Aorta (tissue), 5 donors: ENCODE measurements at regions not wholly inside any gene's neighbourhood (a gene's known extent, or its start where the extent isn't known, plus 50 kb on each side); places are given as distances from the start of the nearest gene placed in this dataset.

Experiments used
- ATAC-seq: fragments of 200-7000 bp; cut with Tn5 transposase; one replicate; pipeline ENCODE4 v1.9.1; 2022; ENCODE audit warnings: moderate library complexity; ENCODE audit not compliant: low FRiP score
- DNase-seq, 2 donors: peaks; one replicate each; pipeline ENCODE4 v3.0.0-alpha.2; 2020
- H3K27ac ChIP-seq, 2 donors: one replicate each; pipeline ENCODE4 v1.5.1; 2013; ENCODE audit warnings: low read length in 2 of 2, mild to moderate bottlenecking in 2 of 2, moderate library complexity in 2 of 2, control low read depth in 1 of 2, inconsistent platforms in 1 of 2, low read depth in 1 of 2
- H3K27me3 ChIP-seq, 2 donors: one replicate each; pipeline ENCODE4 v1.6.1; 2013; ENCODE audit warnings: control low read depth in 1 of 2, low read length in 1 of 2, mild to moderate bottlenecking in 1 of 2, moderate library complexity in 1 of 2; ENCODE audit not compliant: insufficient read depth in 2 of 2, control insufficient read depth in 1 of 2
- H3K36me3 ChIP-seq, 2 donors: one replicate each; pipeline ENCODE4 v1.6.1; 2013; ENCODE audit warnings: control low read depth in 1 of 2, low read length in 1 of 2, mild to moderate bottlenecking in 1 of 2; ENCODE audit not compliant: insufficient read depth in 2 of 2, control insufficient read depth in 1 of 2
- H3K4me1 ChIP-seq, 2 donors: one replicate each; pipeline ENCODE4 v1.6.1; 2013; ENCODE audit warnings: low read length in 2 of 2, control low read depth in 1 of 2, mild to moderate bottlenecking in 1 of 2, moderate library complexity in 1 of 2; ENCODE audit not compliant: insufficient read depth in 2 of 2, control insufficient read depth in 1 of 2
- H3K4me3 ChIP-seq, 2 donors: one replicate each; pipeline ENCODE4 v1.5.1; 2013; ENCODE audit warnings: low read length in 2 of 2, control low read depth in 1 of 2, mild to moderate bottlenecking in 1 of 2
- H3K9me3 ChIP-seq: one replicate; pipeline ENCODE4 v1.6.1; 2013; ENCODE audit warnings: mild to moderate bottlenecking, low read length; ENCODE audit not compliant: control insufficient read depth
- WGBS, 2 donors: extraction: QIAGEN DNeasy Blood & Tissue Kit; methylation state at CpG; one replicate each; pipeline ENCODE4 v1.1.7; 2013; 5-methylcytosine and 5-hydroxymethylcytosine counted together
- intact Hi-C, 2 donors: fragments of 100-400 bp; cut with DNase I; formaldehyde crosslinking; loops; one replicate each; pipeline versions ENCODE4 v1.14.2 to v1.15.0; 2022
- donor health status: healthy with polysubstance abuse.
- donor health status: Bipolar disorder and iron deficiency.
- donor health status: DM: no; HTN: no; CAD: no.
- donor health status: DM: no; HTN: no; CAD: no.
- donor health status: DM: yes; HTN: yes; CAD: no.

GRCh38 chr11:22041039-22041438 is 151.8 kb upstream of the ANO5 start:
- WGBS, 2 donors, result 47 to 49% methylated on average over 2 of the region's 2 CpGs

DNA sequence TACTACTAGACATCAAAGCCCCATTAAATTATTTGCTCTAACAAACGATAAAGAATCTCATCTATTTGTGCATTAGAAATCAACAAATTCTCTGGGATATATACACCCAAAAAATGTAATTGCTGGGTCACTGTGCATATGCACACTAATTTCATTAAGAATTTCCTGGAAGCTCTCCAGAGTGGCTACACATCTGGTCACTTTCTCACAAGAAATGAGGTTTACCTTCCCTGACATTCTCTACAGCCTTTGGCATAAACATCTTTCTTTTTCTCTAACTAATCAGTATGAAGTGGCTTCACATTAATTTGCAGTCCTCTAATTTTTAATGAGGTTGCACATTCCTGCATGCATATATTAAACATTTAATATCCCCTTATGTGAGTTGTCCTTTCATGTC is 150.8 kb upstream of the ANO5 start:
- intact Hi-C loops, result no loop called here

More at GRCh38 chr11:22041039-22041438, 151.8 kb upstream of the ANO5 start:
- Histone ChIP-seq H3K27me3 (no peaks in the 10 kb centered on the region), H3K4me1 (no peaks in the 10 kb centered on the region), H3K36me3 (no peaks in the 10 kb centered on the region), H3K4me3 (no peak overlapping the region), H3K9me3 (no peaks in the 10 kb centered on the region), H3K27ac (no peak overlapping the region)
- DNase-seq (no peak), ATAC-seq (no peak)
- intact Hi-C loops, result no loop called here

GRCh38 chr11:22044126-22044525 is 148.8 kb upstream of the ANO5 start:
- no peaks in the 10 kb centered on the region for H3K27me3 ChIP-seq
- WGBS, 2 donors, result 84 to 88% methylated on average over 4 of the region's 4 CpGs
- H3K4me3 ChIP-seq, result no peak overlapping the region
- H3K4me1 ChIP-seq, result no peaks in the 10 kb centered on the region
- no peaks in the 10 kb centered on the region for H3K36me3 ChIP-seq
- intact Hi-C loops, result no loop called here
- no peaks in the 10 kb centered on the region for H3K9me3 ChIP-seq
- no peak for DNase-seq
- H3K27ac ChIP-seq, result no peak overlapping the region
- ATAC-seq, result no peak

More for the DNA sequence above, 150.8 kb upstream of the ANO5 start:
- DNase-seq, result no peak
- ATAC-seq, result no peak
- Histone ChIP-seq H3K9me3 (no peaks in the 10 kb centered on the region), H3K36me3 (no peaks in the 10 kb centered on the region), H3K4me1 (no peaks in the 10 kb centered on the region), H3K4me3 (no peak overlapping the region), H3K27ac (no peak overlapping the region), H3K27me3 (no peaks in the 10 kb centered on the region)
- 88 to 91% methylated on average over 1 of the region's 1 CpG for WGBS, 2 donors

DNA sequence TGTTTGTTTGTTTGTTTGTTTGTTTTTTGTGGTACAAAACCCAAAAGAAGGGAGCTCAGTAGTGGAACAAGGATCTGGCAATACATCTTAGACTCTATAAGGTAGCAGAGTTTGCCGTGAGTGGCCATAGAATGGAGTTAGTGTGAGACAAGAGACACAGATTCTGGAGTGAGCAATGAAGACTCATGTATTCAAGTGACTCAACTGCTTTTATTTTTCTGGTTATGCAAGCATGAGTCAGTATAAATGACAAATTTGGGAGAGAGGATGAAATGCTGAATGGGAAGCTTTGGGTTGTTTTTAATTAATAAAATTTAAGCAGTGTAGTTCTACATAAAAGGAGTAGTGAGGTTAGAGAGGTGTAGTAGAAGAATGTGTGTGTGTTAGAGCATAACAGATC is 143.6 kb upstream of the ANO5 start:
- H3K9me3 ChIP-seq, result no peaks in the 10 kb centered on the region
- 79 to 89% methylated on average over 1 of the region's 1 CpG for WGBS, 2 donors
- no peak overlapping the region for H3K27ac ChIP-seq
- H3K4me3 ChIP-seq, result no peak overlapping the region
- no peaks in the 10 kb centered on the region for H3K4me1 ChIP-seq
- no peaks in the 10 kb centered on the region for H3K27me3 ChIP-seq
- ATAC-seq (no peak), DNase-seq (no peak)
- intact Hi-C loops, result no loop called here
- H3K36me3 ChIP-seq, result no peaks in the 10 kb centered on the region

DNA sequence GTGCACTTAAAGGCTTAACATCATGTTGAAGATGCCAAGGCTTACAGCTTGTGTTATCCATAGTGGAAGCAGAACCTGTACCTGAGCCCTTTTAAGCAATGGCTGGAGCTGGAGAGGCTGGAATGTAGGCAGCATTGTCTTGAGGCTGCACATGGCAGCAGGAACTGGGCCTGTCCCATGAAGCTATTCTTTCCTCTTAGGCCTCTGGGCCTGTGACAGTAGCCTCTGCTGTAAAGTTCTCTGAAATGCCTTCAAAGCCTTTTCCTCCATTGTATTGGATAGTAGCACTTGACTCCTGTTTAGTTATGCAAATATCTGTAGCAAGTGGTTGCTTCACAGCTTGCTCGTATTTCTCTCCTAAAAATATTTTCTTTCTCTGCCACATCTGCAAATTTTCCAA is 127.4 kb upstream of the ANO5 start:
- H3K27ac ChIP-seq, result no peak overlapping the region
- intact Hi-C loops, result no loop called here
- 57 to 68% methylated on average over 1 of the region's 1 CpG for WGBS, 2 donors
- no peaks in the 10 kb centered on the region for H3K27me3 ChIP-seq
- peaks cover 8% of the 10 kb centered on the region for H3K9me3 ChIP-seq
- DNase-seq (no peak), ATAC-seq (no peak)
- H3K36me3 ChIP-seq, result no peaks in the 10 kb centered on the region
- no peaks in the 10 kb centered on the region for H3K4me1 ChIP-seq
- no peak overlapping the region for H3K4me3 ChIP-seq

- no peak overlapping the region for H3K4me3 ChIP-seq
- H3K27ac ChIP-seq, result no peak overlapping the region
- no peak for ATAC-seq
- no peaks in the 10 kb centered on the region for H3K36me3 ChIP-seq
- WGBS, 2 donors, result 74 to 75% methylated on average over 2 of the region's 2 CpGs
- H3K9me3 ChIP-seq, result peaks cover 5% of the 10 kb centered on the region
- no peak for DNase-seq
- intact Hi-C loops, result no loop called here
- H3K27me3 ChIP-seq, result no peaks in the 10 kb centered on the region
- H3K4me1 ChIP-seq, result no peaks in the 10 kb centered on the region
These were observed 123.0 kb upstream of the ANO5 start for GRCh38 chr11:22069844-22070243.

DNA sequence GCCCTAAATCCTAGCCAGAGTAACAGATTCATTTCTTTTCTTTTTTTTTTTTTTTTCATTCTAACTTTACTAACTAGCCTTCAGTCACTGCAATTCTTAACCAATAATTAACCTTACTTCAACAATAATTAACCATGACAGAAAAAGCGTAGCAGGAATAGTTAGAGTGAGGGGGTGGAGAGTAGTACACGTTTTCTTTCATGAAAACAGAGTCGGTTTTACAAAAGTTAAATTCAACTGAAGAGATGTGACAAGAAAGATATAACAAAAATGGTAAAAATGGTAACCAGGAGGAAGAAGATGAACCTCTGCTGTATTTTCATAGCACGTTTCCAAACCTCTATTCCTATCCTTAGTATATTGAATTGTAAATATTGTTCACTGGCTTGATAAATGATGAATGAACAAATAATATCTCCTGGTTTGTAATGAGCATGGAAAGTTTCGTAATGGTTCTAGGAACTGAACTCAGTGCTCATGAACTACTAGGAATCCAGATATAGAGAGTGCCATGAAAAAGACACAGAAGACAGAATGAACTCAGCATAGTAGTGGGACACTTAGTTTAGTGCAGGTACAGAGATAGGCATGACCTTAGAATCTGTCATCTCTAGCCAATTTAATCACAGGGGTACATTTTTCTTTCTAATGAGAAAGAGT is 116.5 kb upstream of the ANO5 start:
- intact Hi-C loops, result no loop called here
- H3K27me3 ChIP-seq, result no peaks in the 10 kb centered on the region
- no peaks in the 10 kb centered on the region for H3K9me3 ChIP-seq
- no peak for DNase-seq
- WGBS, 2 donors, result 71 to 79% methylated on average over 5 of the region's 5 CpGs
- ATAC-seq, result no peak
- no peak overlapping the region for H3K27ac ChIP-seq
- H3K4me1 ChIP-seq, result no peaks in the 10 kb centered on the region
- no peak overlapping the region for H3K4me3 ChIP-seq
- no peaks in the 10 kb centered on the region for H3K36me3 ChIP-seq

GRCh38 chr11:22078063-22078462 is 114.8 kb upstream of the ANO5 start:
- intact Hi-C loops, result no loop called here
- ATAC-seq, result no peak

DNA sequence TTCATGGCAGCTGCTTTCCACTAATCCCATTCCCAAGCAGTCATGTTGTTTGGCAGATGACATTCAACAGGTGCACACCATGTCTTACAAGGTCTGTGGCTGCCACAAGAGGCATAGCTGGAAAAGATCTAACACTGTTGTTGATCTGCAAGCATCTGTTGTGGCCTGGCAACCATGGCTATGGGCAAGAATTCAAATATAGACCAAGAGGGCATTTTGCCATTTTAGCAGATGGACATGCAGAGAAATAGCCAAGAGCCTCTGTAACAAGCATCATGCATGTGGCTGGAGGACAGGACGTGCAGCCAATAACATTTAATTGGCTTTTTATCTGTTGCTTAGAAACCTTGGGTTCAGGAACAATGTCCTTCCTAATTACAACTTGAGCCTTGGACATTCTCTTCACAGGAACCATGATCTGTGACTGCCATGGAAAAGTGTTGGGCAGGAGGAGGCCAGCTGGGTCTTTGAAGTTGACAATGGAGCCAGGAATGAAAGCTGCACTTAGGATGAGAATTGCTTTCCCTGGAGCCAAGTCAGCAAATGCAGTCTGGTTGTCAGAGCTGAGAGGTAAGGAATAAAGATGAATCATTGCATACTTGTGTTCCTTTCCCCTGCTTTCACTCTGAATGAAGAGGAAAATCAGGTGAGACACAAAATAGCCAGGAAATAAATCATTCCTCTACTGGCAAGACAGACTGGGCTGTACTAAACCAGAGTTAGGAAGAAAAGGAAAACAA is 113.6 kb upstream of the ANO5 start:
- H3K4me1 ChIP-seq, result peaks cover 0 to 4% of the 10 kb centered on the region in 2 donors
- H3K9me3 ChIP-seq, result no peaks in the 10 kb centered on the region
- H3K27me3 ChIP-seq, result no peaks in the 10 kb centered on the region
- intact Hi-C loops, result no loop called here
- ATAC-seq, result no peak
- DNase-seq, result no peak
- H3K4me3 ChIP-seq, result no peak overlapping the region
- WGBS, 2 donors, result 58 to 61% methylated on average over 1 of the region's 1 CpG
- no peak overlapping the region for H3K27ac ChIP-seq
- H3K36me3 ChIP-seq, result no peaks in the 10 kb centered on the region

More at GRCh38 chr11:22078063-22078462, 114.8 kb upstream of the ANO5 start:
- Histone ChIP-seq H3K27me3 (no peaks in the 10 kb centered on the region), H3K36me3 (no peaks in the 10 kb centered on the region), H3K9me3 (no peaks in the 10 kb centered on the region), H3K27ac (no peak overlapping the region), H3K4me1 (no peaks in the 10 kb centered on the region), H3K4me3 (no peak overlapping the region)
- no peak for DNase-seq
- 67 to 71% methylated on average over 3 of the region's 3 CpGs for WGBS, 2 donors
